ENCODE measurements at regions not wholly inside any gene's neighbourhood (a gene's known extent, or its start where the extent isn't known, plus 50 kb on each side); places are given as distances from the start of the nearest gene placed in this dataset.

DNA sequence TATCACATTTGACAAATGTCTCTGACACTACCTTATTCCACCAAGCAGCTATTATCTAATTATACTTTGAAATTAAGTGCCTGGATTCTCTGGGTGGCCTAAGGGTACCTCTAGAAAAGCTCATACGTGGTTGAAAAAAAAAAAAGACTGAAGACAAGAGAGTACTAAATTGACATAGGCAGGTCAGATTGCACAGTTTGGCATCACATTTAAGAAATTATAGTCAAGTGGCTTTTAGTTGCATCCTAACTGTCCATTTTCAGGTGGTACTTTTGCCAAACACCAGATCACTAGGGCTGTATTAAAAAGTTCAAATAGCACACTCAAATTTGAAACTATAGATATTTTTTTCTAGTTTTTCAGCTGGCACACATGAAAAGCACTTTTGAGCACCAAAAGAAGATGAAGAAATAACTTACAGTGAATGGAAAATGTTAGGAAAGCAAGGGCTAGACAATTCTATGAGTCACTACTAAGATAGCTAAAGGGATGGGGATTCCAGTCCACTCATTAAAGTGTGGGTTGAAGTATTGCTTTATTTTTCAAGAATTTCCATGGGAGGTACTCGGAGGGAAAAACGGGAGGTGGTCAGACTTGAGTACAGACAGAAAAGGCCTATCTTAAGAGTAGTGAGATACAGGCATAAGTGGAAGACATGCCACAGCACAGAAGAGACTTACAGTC lies 106.5 kb upstream of the COL5A2 start:
- TF ChIP-seq, protein P1, sequence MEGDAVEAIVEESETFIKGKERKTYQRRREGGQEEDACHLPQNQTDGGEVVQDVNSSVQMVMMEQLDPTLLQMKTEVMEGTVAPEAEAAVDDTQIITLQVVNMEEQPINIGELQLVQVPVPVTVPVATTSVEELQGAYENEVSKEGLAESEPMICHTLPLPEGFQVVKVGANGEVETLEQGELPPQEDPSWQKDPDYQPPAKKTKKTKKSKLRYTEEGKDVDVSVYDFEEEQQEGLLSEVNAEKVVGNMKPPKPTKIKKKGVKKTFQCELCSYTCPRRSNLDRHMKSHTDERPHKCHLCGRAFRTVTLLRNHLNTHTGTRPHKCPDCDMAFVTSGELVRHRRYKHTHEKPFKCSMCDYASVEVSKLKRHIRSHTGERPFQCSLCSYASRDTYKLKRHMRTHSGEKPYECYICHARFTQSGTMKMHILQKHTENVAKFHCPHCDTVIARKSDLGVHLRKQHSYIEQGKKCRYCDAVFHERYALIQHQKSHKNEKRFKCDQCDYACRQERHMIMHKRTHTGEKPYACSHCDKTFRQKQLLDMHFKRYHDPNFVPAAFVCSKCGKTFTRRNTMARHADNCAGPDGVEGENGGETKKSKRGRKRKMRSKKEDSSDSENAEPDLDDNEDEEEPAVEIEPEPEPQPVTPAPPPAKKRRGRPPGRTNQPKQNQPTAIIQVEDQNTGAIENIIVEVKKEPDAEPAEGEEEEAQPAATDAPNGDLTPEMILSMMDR (IDR thresholded peaks at IDR 0.05), result no peak
- no peak for TF ChIP-seq POLR2AphosphoS5 (IDR thresholded peaks at IDR 0.05; ENCODE audit: low read depth, low read length)
- TF ChIP-seq REST (IDR thresholded peaks at IDR 0.05; ENCODE audit: insufficient read depth in 1 of 2, low read depth in 2 of 2, low read length in 1 of 2), result no peak
- TF ChIP-seq SIN3A (IDR thresholded peaks at IDR 0.05; ENCODE audit: borderline replicate concordance, insufficient read depth, low read depth, low read length), result no peak

Data from Panc1 (cell line).